SJCRH30 (cell line): ENCODE measurements at regions not wholly inside any gene's neighbourhood (a gene's known extent, or its start where the extent isn't known, plus 50 kb on each side); places are given as distances from the start of the nearest gene placed in this dataset.

ENCODE experiments used
- DNase-seq, 2 experiments: peaks; one replicate each; pipeline ENCODE4 v3.0.0-alpha.2; 2015 to 2020
- H3K27ac ChIP-seq: fragments of 250-450 bp; sonication (Bioruptor Pico); 2 replicates; pipeline ENCODE4 v1.5.1; 2020; ENCODE audit warnings: mild to moderate bottlenecking, moderate library complexity
- H3K27me3 ChIP-seq: fragments of 250-450 bp; sonication (Bioruptor Pico); 2 replicates; pipeline ENCODE4 v1.5.1; 2020; ENCODE audit warnings: mild to moderate bottlenecking, moderate library complexity
- H3K36me3 ChIP-seq: fragments of 250-450 bp; sonication (Bioruptor Pico); 2 replicates; pipeline ENCODE4 v1.5.1; 2020; ENCODE audit warnings: mild to moderate bottlenecking, moderate library complexity
- H3K4me1 ChIP-seq: fragments of 250-450 bp; sonication (Bioruptor Pico); 2 replicates; pipeline ENCODE4 v1.5.1; 2020; ENCODE audit warnings: mild to moderate bottlenecking, moderate library complexity
- H3K4me3 ChIP-seq: fragments of 250-450 bp; sonication (Bioruptor Pico); 2 replicates; pipeline ENCODE4 v1.5.1; 2020; ENCODE audit warnings: mild to moderate bottlenecking, moderate library complexity
- H3K9me3 ChIP-seq: fragments of 250-450 bp; sonication (Bioruptor Pico); replicated peaks from 2 replicates; pipeline ENCODE4 v1.5.1; 2020; ENCODE audit warnings: mild to moderate bottlenecking, moderate library complexity

DNA sequence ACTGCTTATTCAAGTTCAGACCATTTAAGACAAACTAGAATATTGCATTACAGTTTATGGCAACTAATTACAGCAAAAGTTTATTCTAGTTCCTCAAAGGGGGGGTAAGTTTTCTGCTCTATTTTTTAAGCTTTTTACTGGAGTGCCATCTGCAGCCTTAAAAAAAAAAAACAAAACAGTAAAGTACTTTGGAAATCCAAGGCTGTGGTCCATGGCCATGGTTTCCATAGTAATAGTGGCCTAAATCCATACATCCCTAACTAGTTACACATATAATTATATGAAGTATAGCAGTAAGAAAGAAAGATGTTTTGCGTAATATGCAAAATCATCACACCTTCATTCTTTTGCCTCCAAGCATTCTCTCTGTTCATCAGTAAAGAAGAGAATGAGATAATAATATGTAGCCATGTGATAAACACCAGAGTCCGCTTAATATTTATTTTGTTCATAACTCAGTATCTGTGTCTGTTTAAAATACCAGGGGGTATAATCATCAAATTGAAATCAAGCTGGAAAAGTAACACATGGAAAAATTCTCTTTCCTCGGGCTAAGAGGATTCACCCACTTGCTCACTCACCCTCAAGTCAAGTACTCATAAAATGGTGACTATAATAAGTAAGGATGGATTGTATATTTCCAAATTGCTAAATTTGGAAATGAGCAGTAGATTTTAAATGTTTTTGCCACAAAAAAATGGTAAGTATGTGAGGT is 301.1 kb upstream of the RND3 start:
- no peak for DNase-seq

GRCh38 chr2:150787353-150788093 is 300.1 kb upstream of the RND3 start:
- Histone ChIP-seq H3K27ac (no peak overlapping the region), H3K9me3 (no peaks in the 10 kb centered on the region), H3K4me1 (no peaks in the 10 kb centered on the region), H3K4me3 (no peak overlapping the region), H3K36me3 (no peaks in the 10 kb centered on the region), H3K27me3 (no peaks in the 10 kb centered on the region)
- no peak for DNase-seq

More for the DNA sequence above, 301.1 kb upstream of the RND3 start:
- no peak overlapping the region for H3K4me3 ChIP-seq
- no peaks in the 10 kb centered on the region for H3K4me1 ChIP-seq
- no peak overlapping the region for H3K27ac ChIP-seq
- no peaks in the 10 kb centered on the region for H3K9me3 ChIP-seq
- no peaks in the 10 kb centered on the region for H3K27me3 ChIP-seq
- H3K36me3 ChIP-seq, result no peaks in the 10 kb centered on the region

- Histone ChIP-seq H3K27me3 (no peaks in the 10 kb centered on the region), H3K27ac (no peak overlapping the region), H3K36me3 (no peaks in the 10 kb centered on the region), H3K4me3 (no peak overlapping the region), H3K9me3 (no peaks in the 10 kb centered on the region), H3K4me1 (peaks cover 16% of the 10 kb centered on the region)
- no peak for DNase-seq
Observed at GRCh38 chr2:150784389-150784788, 296.9 kb upstream of the RND3 start.

DNA sequence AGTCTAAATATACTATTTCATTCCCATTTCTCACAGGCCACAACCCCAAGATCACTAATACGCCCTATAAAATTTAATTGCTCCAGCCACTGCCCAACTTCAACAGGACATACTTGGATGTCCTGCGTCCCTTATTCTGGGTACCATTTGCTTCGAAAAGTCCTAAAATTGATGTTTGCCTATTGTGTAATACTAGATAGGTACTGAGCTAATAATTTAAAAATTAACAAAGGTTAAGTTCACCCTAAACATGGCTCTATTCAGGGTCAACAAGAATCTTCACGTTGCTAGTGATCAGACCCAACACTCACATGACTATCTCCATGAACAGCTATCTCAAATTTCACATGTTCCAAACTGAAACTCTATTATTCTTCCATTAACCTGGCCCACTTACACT is 296.4 kb upstream of the RND3 start:
- DNase-seq, result no peak
- H3K27ac ChIP-seq, result no peak overlapping the region
- H3K4me3 ChIP-seq, result no peak overlapping the region
- no peaks in the 10 kb centered on the region for H3K9me3 ChIP-seq
- peaks cover 17% of the 10 kb centered on the region for H3K4me1 ChIP-seq
- no peaks in the 10 kb centered on the region for H3K36me3 ChIP-seq
- H3K27me3 ChIP-seq, result no peaks in the 10 kb centered on the region

GRCh38 chr2:150783015-150783414 is 295.5 kb upstream of the RND3 start:
- no peaks in the 10 kb centered on the region for H3K9me3 ChIP-seq
- H3K4me3 ChIP-seq, result no peak overlapping the region
- peaks cover 17% of the 10 kb centered on the region for H3K4me1 ChIP-seq
- no peaks in the 10 kb centered on the region for H3K27me3 ChIP-seq
- H3K36me3 ChIP-seq, result no peaks in the 10 kb centered on the region
- H3K27ac ChIP-seq, result no peak overlapping the region
- DNase-seq, result no peak

DNA sequence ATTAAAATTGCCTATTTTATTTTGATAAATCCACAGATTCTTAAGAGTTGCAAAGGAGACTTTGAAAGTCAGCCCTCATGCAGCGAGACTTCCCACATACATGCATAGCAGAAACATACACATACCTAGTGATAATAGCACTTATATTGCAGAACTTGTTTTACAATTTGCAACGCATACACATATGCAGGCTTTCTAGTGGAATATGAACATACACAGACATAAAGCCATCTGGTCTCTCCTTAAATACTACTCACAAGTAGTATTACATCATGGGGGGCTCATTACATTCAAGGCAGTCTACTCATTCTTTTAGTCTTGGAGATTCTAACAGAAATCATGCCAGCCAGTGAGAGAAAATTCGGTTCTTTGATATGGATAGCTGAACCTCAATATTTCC is 295.1 kb upstream of the RND3 start:
- no peak overlapping the region for H3K4me3 ChIP-seq
- H3K27me3 ChIP-seq, result no peaks in the 10 kb centered on the region
- H3K4me1 ChIP-seq, result peaks cover 17% of the 10 kb centered on the region
- no peak for DNase-seq
- H3K27ac ChIP-seq, result no peak overlapping the region
- H3K9me3 ChIP-seq, result no peaks in the 10 kb centered on the region
- H3K36me3 ChIP-seq, result no peaks in the 10 kb centered on the region

- Histone ChIP-seq H3K36me3 (no peaks in the 10 kb centered on the region), H3K27ac (peak overlapping the region; percentile 46), H3K4me1 (peaks cover 17% of the 10 kb centered on the region), H3K4me3 (no peak overlapping the region), H3K27me3 (no peaks in the 10 kb centered on the region), H3K9me3 (no peaks in the 10 kb centered on the region)
- DNase-seq, result peak; percentile 11 to 63
Observed at GRCh38 chr2:150781142-150781541, 293.7 kb upstream of the RND3 start.

DNA sequence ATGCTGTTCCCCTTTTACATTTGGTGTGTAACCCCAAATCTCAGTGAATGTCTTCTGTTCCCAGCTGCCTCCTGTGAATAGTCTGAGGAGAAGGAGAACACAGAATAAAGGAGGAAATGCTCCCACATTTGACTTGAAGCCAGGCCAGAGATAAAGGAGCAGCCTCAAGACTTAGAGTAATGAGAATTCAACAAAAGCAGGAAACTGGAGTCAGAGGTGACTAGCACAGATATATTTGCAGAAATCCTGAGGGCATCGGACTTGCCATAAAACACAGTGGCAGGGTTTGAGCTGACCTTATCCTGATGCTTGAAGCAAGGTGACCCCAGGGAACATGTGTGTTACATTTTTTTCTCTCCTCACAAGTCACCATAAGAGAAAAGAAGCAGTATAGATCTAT is 291.4 kb upstream of the RND3 start:
- H3K9me3 ChIP-seq, result no peaks in the 10 kb centered on the region
- no peak for DNase-seq
- no peaks in the 10 kb centered on the region for H3K36me3 ChIP-seq
- H3K27me3 ChIP-seq, result no peaks in the 10 kb centered on the region
- peaks cover 17% of the 10 kb centered on the region for H3K4me1 ChIP-seq
- H3K27ac ChIP-seq, result no peak overlapping the region
- no peak overlapping the region for H3K4me3 ChIP-seq

GRCh38 chr2:150769421-150769820 is 282.0 kb upstream of the RND3 start:
- Histone ChIP-seq H3K27ac (no peak overlapping the region), H3K27me3 (no peaks in the 10 kb centered on the region), H3K4me3 (no peak overlapping the region), H3K36me3 (no peaks in the 10 kb centered on the region), H3K4me1 (peaks cover 5% of the 10 kb centered on the region), H3K9me3 (no peaks in the 10 kb centered on the region)
- DNase-seq, result no peak

DNA sequence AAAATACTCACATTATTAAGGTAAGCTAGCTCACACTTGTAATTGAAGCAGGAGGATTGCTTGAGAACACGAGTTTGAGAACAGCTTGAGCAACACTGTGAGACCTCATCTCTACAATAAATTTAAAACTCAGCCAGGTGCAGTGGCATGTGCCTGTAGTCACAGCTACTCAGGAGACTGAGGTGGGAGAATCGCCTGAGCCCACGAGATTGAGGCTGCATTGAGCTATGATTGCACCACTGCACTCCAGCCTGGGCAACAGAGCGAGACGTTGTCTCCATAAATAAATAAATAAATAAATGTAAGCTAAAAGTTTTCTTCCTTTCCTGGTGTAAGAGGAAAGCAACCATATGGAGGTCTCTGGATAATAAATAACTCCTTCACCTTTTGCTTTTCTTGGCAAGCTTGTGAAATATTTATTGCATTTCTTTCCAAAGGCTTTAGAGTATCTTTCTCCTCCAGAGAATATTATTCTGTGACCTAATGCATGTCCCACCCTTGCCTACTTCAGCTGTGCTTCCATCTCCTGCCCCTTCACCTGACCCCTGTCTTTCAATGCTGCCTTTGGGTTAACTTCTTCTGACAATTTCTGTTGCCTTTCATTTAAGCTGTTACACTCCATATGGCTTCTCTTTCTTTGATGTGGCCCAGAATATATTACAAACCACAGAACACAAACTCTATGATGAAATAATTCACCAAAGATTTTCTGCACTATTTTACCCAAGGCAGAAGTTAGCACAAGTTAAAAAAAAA is 280.7 kb upstream of the RND3 start:
- Histone ChIP-seq H3K36me3 (no peaks in the 10 kb centered on the region), H3K27ac (no peak overlapping the region), H3K4me1 (peaks cover 5% of the 10 kb centered on the region), H3K9me3 (no peaks in the 10 kb centered on the region), H3K27me3 (no peaks in the 10 kb centered on the region), H3K4me3 (no peak overlapping the region)
- DNase-seq, result no peak

- Histone ChIP-seq H3K27me3 (no peaks in the 10 kb centered on the region), H3K9me3 (no peaks in the 10 kb centered on the region), H3K36me3 (no peaks in the 10 kb centered on the region), H3K27ac (no peak overlapping the region), H3K4me3 (no peak overlapping the region), H3K4me1 (no peaks in the 10 kb centered on the region)
- DNase-seq, result no peak
Observed at GRCh38 chr2:150762571-150762970, 275.1 kb upstream of the RND3 start.

GRCh38 chr2:150759531-150759930 is 272.1 kb upstream of the RND3 start:
- Histone ChIP-seq H3K27ac (no peak overlapping the region), H3K27me3 (no peaks in the 10 kb centered on the region), H3K9me3 (no peaks in the 10 kb centered on the region), H3K4me3 (no peak overlapping the region), H3K36me3 (no peaks in the 10 kb centered on the region), H3K4me1 (no peaks in the 10 kb centered on the region)
- no peak for DNase-seq

GRCh38 chr2:150759106-150759505 is 271.6 kb upstream of the RND3 start:
- Histone ChIP-seq H3K9me3 (no peaks in the 10 kb centered on the region), H3K27ac (no peak overlapping the region), H3K36me3 (no peaks in the 10 kb centered on the region), H3K4me3 (no peak overlapping the region), H3K27me3 (no peaks in the 10 kb centered on the region), H3K4me1 (no peaks in the 10 kb centered on the region)
- DNase-seq, result no peak

GRCh38 chr2:150752229-150752628 is 264.8 kb upstream of the RND3 start:
- Histone ChIP-seq H3K9me3 (no peaks in the 10 kb centered on the region), H3K4me3 (no peak overlapping the region), H3K27me3 (no peaks in the 10 kb centered on the region), H3K27ac (no peak overlapping the region), H3K36me3 (no peaks in the 10 kb centered on the region), H3K4me1 (no peaks in the 10 kb centered on the region)
- no peak for DNase-seq

GRCh38 chr2:150750720-150751119 is 263.3 kb upstream of the RND3 start:
- Histone ChIP-seq H3K4me1 (no peaks in the 10 kb centered on the region), H3K27ac (no peak overlapping the region), H3K9me3 (no peaks in the 10 kb centered on the region), H3K36me3 (no peaks in the 10 kb centered on the region), H3K27me3 (no peaks in the 10 kb centered on the region), H3K4me3 (no peak overlapping the region)
- DNase-seq, result no peak
